Medulla oblongata (tissue), 1 donor: ENCODE measurements at regions not wholly inside any gene's neighbourhood (a gene's known extent, or its start where the extent isn't known, plus 50 kb on each side); places are given as distances from the start of the nearest gene placed in this dataset.
"Not testable (repeated sequence)": the region's sequence is repeated elsewhere in the genome, so short reads cannot be mapped to it uniquely, and the experiment has no call there.

Experiments
- DNase-seq: peaks from one replicate; pipeline ENCODE4 v3.0.0-alpha.2; 2015; ENCODE audit errors: extremely low spot score

DNA sequence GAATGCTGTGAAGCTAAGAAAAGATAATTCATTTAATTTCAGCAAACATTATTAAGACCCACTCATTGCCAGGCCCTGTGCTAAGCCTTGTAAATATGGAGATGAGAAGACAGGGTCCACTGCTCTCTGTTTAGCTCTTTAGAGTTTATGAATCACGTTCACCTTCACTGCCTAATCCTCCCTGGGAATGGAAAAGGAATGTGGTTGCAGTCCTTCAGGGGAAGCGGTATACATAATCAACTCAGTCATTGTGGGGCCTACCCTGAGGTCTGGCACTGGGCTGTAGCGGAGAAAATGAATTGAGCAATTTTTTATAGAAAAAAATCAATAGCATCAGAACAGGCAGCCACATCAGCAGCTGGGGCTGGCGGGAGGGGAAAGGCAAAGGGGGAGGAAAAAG lies 412.1 kb upstream of the NFIA start:
- DNase-seq = no peak

DNA sequence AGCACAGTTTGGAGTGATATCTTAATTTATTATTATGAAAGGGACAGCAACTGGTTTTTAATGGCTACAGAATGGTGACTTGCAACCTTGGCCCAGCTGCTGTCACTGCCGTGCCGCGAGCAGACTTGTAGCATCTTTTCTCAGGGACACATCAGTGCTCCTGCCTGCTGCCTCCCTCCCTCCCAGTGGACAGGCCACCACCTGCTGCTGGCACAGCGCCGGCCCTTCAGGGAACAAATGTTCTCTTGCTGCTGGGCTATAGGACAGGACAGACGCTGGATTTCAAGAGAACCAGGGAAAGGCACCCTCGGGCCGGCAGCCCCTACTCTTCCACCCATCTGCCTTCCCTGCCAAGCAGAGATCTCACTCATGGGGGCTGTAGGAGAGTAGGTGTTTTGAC lies 413.8 kb upstream of the NFIA start:
- no peak for DNase-seq

DNA sequence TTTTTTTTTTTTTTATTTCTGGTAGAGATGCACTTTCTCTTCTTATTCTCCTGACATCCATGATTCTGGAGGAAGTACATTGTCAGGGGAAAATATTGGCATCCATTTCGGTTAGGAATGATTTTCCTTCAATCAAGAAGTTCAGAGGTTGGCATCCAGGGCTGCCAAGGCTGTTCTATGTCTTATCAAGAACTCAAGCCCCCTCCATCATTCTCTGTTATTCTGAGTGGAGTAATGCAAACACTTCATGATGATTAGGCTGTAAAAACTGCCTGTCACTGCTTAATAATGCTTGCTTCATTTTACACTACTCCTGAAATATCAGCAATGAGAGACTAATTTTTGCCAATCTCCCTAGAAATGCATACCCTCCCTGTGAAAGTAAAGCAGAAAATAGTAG lies 417.1 kb upstream of the NFIA start:
- DNase-seq = no peak

DNA sequence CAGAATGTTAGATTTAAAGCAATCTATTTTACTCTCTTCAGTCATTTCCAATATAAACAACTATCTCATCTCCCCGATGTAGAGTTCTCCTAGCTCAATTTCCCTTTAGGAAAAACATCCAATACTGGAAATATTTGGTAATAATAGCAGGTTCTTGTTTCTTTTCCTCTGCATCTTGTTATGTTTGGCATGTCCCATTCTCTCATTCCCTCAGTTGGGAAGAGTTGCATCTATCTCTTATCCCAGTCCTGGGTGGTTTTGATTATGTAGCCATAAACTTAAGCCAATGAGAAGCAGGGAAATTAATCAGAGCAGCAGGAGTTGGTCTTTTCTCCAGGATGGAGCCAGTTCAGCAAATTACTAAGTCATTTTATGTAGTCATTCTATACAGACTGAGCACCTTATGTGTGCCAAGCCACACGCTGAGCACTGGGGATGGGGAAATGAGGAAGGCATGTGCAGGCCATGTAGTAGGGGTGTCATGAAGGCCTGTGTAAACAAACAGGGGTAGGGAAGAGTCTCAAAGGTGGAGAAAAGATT lies 418.2 kb upstream of the NFIA start:
- DNase-seq = no peak

DNA sequence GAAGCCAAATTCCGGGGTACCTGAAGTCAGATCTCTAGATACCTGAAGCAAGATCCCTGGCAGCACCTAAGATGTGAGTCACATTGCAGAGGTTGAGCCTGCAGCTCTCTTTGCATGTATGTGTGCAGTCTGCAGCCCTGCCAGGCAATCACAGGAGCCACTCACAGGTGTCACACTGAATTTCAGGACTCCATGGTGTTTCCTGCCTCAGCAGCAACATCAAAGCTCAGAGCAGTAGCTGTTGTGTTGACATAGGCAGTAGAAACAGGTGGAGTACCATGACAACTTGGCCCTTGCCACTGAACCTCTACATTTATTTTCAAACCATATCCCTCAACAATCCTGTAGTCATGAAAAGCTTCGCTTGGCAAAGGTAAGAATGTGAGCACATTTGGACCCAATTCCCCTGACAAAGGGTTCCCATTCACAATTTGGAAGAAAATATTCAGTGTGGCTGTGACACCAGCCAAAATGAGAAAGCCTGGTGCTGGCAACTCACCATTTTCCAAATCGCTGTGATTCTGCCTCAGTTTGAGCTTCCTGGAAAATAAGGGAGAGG lies 419.8 kb upstream of the NFIA start:
- DNase-seq = no peak

DNA sequence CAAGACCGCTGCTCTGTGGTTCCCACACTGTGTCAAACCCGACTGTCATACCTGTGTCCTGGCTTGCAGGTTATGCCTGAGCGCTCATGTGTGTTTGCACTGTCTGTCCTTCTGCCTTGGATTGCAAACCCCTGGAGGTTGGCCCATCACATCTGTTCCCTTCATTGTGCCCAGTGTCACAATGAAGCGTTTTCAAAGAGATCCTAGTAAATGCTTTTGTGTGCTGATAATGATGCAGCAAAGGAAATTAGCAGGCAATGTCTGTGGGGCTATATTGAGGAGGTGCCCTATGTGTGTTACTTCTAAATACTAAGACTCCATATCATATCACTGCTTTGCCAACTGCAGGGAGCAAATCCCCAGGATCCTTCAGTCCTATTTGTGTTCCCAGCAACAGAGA lies 424.4 kb upstream of the NFIA start:
- peak; percentile 42 for DNase-seq

DNA sequence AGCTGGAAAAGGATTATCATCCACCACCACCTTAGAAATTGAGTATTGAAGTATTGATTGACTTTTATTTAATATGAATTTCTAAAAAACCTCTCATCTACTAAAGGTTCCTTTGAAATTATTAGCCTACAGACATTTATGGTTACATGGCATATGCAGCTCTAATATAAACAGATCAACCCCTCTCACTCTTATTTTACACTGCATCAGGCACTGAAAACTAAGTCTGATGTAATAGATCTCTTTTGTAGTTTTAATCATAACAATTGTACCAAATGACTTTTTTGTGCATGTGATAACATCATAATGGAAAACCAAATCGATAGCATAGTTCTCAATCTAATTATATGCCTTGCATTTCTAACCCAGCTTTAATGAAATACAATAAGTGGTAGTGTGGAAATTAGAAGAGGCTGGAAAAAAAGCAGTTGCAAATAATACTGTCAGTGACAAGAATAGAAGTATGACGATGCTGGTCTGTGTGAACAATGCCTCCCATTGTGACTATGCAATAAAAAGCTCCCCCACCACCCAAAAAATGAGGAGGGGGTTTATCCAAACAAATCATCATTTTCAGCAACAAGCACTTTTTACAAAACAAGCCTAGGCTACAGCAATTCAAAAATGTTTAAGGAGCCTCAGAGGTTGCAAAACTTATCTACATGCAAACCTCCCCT lies 426.5 kb upstream of the NFIA start:
- DNase-seq = peak; percentile 44

DNA sequence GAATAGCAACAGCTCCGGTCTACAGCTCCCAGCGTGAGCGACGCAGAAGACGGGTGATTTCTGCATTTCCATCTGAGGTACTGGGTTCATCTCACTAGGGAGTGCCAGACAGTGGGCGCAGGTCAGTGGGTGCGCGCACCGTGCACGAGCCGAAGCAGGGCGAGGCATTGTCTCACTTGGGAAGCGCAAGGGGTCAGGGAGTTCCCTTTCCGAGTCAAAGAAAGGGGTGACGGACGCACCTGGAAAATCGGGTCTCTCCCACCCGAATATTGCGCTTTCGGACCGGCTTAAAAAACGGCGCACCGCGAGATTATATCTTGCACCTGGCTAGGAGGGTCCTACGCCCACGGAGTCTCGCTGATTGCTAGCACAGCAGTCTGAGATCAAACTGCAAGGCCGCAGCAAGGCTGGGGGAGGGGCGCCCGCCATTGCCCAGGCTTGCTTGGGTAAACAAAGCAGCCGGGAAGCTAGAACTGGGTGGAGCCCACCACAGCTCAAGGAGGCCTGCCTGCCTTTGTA lies 442.3 kb upstream of the NFIA start:
- DNase-seq = not testable (repeated sequence)

DNA sequence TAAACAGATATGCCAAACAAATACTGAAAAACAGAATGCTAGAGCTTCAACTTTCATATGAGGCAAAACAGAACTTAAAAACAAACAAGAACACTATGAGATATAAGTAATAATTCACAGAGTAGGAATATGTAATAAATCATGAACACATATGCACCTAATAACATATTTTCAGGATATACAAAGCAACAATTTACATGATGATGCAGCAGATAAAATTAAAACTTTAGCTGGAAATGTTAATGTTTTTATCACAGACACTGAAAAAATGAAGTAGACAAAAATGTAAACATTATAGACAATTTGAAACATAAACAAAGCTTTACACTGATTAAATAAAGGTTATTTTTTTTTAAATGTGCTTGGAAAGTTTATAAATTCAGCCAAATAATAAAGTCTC lies 443.1 kb upstream of the NFIA start:
- DNase-seq = no peak

DNA sequence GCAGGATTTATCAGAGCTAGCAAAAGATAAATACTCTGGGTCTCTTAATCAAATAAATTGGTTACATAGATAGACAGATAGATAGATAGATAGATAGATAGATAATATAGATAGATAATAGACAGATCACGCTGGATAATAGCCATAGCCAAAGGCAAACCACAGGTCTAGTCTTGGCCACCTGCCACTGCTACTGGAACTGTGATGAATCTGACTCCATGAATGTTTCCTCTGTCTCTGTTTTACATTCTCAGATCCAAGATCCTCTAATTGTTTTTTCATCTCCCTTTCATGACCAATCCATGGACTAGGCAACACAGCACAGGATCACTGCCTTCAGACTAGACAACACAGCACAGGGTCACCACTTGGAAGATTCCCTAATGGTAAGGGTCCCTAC lies 444.7 kb upstream of the NFIA start:
- no peak for DNase-seq

DNA sequence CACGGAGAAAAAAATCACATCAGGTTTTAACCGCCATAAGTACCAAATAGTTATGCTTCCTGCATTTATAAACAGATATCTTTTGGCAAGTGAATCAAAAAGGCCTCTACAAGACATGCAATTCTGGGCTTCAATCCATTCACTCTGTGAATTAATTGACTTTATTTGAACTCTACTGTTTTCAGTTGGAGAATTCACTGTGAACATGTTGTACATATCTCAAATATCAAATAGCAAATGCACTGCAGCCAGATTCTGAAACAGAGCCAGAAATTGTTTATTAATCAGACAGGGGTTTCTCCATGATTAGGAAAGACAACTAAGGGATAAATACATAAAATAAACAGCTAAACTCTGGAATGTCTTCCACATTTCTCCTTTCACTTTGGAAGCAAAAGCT lies 445.4 kb upstream of the NFIA start:
- no peak for DNase-seq

DNA sequence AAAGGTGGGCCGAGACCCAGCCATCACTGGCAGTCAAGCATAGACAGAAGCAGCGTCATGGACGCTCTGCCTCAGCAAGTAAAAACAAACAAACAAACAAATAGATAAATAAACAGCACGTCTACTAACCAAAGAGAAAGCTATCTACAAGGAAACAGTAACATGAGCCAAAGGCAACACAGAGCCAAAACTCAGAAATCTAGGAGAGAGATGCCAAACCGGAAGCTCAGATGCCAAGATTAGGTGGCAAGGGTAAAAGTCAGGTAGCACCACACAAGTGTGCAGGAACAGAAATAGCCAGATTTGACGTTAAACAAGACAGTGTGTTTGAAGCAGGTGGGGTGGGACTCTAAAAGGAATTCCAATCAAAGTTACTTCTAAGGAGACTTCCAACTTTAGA lies 448.3 kb upstream of the NFIA start:
- DNase-seq = no peak

DNA sequence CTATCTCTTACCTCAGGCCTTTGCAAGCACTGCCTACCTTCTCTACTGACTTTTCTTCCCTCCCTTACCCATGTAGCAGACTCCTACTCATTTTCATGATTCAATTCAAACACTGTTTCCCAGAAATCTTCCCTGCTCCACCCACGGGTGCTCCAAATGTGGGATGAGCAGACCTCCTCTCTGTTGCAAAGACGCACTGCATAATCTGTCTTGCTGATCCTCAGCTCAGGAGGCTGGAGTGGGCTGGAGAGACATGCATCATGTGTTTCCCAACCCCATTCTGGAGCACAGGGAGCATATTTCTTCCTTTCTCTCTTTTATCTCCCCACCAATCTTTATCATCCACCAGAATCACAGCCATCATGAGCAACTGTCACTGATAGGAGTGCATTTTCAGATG lies 459.9 kb upstream of the NFIA start:
- DNase-seq = no peak

DNA sequence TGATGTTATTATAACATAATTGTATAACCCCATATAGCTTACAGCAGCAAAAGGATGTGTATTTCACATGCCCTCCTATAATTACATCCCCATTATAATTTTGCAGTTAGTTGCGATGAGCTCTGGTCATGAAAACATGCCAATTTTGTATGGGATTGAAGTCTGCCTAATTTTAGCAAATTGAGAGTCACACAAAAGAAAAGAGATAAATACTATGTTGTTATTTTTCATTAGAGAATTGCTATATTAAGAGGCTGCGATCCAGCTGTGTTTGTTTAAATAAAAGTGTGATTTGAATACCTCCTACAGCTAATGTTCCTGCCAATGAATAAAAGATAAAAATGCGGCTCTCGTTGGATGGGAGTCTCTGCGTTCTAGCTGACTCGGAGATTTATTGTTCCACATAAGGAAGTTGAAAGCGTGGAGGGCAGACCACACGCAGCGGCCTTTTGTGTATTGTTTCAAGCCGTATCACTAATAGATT lies 461.0 kb upstream of the NFIA start:
- peak; percentile 43 for DNase-seq

DNA sequence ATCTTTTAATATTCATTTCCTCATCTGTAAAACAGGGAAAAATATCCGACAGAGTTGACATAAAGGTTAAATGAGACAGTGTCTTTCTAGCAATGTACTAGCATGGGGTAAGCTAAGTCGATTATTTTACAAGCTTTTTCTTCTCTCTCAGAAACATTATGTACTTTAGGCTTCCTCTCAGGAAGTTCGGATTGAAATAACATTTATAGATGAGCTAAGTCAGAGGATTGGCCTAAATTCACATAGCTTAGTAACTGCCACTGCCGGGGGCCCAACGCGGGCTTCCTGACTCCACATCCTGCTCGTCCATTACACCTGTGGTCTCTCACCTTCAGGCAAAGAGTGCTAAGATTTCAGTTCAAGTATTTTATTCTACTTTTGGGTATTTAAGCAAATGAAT lies 462.3 kb upstream of the NFIA start:
- DNase-seq = no peak

DNA sequence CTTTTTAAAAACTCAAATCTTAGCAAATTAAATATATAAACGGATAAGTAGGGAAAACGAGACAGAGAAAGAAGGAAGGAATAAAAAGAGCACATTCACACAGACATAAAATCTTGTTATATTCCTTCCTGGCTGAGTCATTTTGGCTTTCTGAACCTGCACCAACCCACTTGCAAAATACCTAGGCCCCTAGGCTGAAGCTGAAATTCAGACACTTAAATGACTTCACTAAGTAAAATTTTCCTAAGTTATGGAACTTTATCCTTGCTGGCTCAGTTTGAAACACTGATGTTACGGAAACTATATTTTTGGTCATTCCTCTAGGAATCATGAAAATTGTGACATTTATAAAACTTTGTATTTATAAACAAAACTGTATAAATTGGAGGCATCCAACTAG lies 462.8 kb upstream of the NFIA start:
- DNase-seq = no peak

DNA sequence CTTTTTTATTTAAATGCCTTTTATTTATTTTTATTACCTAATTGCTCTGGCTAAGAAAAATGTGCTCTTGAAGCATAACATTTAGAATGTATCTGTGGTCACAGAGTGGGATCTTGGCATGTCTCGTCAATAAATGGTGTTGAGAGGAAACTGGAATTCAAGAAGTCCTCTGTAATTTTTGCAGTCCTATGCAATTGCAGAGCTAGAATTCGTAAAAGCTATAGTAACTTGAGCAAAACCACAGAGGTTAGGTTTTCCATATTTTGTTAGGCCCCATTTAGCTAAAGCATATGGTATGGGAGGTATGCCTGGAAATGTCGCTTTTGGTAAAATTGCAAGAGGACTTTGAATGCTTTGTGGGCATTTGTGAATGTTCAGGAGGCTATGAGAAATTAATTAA lies 466.7 kb upstream of the NFIA start:
- no peak for DNase-seq

DNA sequence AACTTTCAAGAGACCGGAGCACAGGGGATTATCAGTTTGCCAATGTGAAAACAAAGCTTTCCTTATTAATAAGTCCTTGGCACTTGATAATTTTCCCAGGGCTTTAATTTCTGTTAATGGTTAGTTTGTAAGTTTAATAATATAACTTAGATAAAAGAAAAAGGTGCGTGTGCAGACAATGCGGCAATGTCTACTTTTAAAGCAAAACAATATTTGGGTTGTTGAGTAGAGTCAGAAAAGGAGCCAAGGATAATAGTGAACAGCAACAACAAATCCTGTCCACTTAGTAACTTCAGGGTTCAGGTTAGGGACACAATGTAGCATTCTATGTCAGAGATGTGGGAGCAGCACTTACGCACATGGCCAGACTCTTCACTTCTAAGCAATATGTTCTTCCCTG lies 469.6 kb upstream of the NFIA start:
- no peak for DNase-seq

DNA sequence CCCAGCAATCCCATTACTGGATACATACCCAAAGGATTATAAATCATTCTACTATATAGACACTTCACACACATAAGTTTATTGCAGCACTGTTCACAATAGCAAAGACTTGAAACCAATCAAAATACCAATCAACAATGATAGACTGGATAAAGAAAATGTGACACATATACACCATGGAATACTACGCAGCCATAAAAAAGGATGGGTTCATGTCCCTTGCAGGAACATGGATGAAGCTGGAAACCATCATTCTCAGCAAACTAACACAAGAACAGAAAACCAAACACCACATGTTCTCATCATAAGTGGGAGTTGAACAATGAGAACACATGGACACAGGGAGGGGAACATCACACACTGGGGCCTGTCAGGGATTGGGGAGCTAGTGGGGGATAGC lies 475.4 kb upstream of the NFIA start:
- not testable (repeated sequence) for DNase-seq

DNA sequence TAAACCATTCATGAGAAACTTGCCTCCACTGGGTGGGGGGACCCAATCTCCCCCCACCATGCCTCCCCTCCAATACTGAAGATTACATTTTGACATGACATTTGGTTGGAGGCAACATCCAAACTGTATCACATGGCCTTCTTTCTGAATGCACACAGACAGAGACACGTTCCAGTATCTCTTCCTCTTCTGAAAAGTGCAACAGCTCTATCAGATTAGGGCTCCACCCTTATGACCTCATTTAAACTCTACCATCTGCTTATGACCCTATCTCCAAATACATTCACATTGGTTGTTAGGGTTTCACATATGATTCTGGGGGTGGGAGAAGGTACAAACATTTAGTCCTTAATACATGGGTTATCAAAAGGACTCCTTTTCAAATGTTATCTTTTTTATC lies 481.8 kb upstream of the NFIA start:
- DNase-seq = no peak

DNA sequence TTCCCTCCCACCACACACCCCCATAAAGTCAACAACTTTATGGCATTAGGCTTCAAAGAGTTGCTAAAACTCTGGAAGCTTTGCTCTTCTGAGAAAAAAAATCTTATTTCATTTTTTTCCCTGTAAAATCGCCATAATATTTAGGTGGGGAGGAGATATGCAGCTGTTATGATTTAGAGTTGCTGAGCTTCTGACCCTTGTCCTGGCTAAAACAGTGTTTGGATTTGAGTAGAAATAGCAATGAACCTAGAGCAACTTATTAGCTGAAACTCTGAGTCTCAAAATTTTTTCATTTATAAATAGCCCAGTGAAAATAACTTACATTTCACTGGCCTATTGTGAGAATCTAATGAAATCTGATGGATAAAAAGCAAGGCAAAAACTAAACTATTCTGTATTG lies 482.8 kb upstream of the NFIA start:
- no peak for DNase-seq

DNA sequence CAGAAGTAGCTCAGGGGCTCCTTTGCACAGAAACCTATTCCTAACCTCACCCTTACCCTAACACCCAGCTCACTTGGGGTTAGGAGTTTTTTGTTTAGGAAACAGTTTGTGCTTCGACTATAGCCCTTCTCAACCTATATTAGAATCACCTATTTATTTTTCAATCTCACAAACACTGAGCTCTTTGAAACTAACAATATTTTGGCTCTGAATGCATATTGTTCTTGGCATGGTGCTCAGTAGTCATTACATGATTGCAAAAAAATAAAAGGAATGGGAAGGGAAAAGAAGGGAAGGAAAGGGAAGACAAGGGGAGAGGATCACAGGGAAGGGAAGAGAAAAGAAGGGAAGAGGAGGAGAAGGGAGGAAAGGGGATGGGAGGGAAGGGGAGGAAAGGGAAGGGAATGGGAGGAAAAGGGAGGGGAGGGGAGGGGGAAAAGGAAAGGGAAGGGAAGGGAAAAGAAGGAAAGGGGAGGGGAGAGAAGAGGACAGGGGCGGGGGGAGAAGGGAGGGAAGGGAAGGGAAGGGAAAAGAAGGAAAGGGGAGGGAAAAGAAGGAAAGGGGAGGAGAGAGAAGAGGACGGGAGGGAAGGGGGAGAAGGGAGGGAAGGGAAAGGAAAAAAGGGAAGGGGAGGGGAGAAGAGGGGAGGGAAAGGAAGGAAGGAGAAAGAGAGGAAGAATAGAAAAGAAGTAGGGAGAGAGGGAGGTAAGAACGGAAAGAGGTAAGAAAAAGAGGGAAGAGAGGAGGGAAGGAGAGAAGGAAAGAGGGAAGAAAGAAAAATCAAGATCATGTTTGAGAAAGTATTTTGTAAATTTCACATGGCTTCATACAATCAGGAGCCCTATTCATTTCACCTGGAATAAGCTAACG lies 484.1 kb upstream of the NFIA start:
- no peak for DNase-seq
